GM12875 (cell line): ENCODE measurements at regions not wholly inside any gene's neighbourhood (a gene's known extent, or its start where the extent isn't known, plus 50 kb on each side); places are given as distances from the start of the nearest gene placed in this dataset.

Experiments
- H3K4me3 ChIP-seq: one replicate; pipeline ENCODE4 v1.5.1; 2011; ENCODE audit warnings: low read depth, low read length, control low read depth
- CTCF ChIP-seq: IDR thresholded peaks from 2 replicates; pipeline ENCODE4 v1.5.1; 2011; ENCODE audit warnings: low read depth, mild to moderate bottlenecking, control low read depth, inconsistent platforms, low read length, moderate library complexity, borderline replicate concordance; ENCODE audit not compliant: insufficient read depth

GRCh38 chr13:85247780-85248179 lies 551.4 kb downstream of the SLITRK6 start:
- TF ChIP-seq CTCF, result no peak
- no peak overlapping the region for H3K4me3 ChIP-seq

GRCh38 chr13:85243831-85244230 lies 555.4 kb downstream of the SLITRK6 start:
- TF ChIP-seq CTCF, result no peak
- no peak overlapping the region for H3K4me3 ChIP-seq

GRCh38 chr13:85241060-85241459 lies 558.2 kb downstream of the SLITRK6 start:
- H3K4me3 ChIP-seq, result no peak overlapping the region
- no peak for TF ChIP-seq CTCF

GRCh38 chr13:85236413-85236812 lies 562.8 kb downstream of the SLITRK6 start:
- H3K4me3 ChIP-seq, result no peak overlapping the region

GRCh38 chr13:85230691-85231093 lies 568.5 kb downstream of the SLITRK6 start:
- no peak for TF ChIP-seq CTCF
- H3K4me3 ChIP-seq, result no peak overlapping the region

More at GRCh38 chr13:85236413-85236812, 562.8 kb downstream of the SLITRK6 start:
- no peak for TF ChIP-seq CTCF

- TF ChIP-seq CTCF, result no peak
- no peak overlapping the region for H3K4me3 ChIP-seq
Measured at GRCh38 chr13:85228692-85229091, 570.5 kb downstream of the SLITRK6 start.

- TF ChIP-seq CTCF, result no peak
- no peak overlapping the region for H3K4me3 ChIP-seq
Measured at GRCh38 chr13:85223883-85224656, 575.1 kb downstream of the SLITRK6 start.
